ENCODE measurements at regions not wholly inside any gene's neighbourhood (a gene's known extent, or its start where the extent isn't known, plus 50 kb on each side); places are given as distances from the start of the nearest gene placed in this dataset.
"Not testable (repeated sequence)": the region's sequence is repeated elsewhere in the genome, so short reads cannot be mapped to it uniquely, and the experiment has no call there.

DNA sequence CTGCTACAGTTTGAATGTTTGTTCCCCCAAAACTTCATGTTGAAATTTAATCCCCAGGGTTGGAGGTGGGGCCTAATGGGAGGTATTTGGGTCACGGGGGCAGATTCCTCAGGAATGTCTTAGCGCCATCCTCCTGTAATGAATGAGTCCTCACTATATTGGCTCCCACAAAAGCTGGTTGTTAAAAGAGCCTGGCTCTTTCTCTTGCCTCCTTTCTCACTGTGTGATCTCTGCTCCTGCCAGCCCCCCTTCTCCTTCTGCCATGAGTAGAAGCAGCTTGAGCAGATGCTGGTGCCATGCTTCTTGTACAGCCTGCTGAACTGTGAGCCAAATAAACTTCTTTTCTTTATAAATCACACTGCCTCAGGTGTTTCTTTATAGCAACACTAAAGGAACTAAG is 721.0 kb upstream of the PKDCC start:
- ATAC-seq = no peak

DNA sequence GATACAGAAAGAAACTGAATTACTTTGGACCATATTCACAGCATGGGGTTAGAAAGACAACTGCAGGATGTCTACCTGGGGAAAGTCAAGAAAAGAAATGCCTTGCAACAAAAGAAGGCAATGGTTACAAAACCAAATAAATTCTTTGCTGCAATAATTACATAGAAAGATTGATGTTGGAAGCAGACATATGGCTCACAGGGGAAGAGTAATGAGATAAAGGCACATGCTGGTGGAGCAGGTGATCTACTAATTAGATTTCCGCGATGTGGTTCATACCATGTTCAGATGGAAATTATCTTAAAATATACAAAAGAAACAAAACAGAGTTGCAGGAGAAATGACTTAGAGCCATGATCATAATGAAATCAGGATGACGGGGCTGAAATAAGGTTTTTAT is 718.8 kb upstream of the PKDCC start:
- ATAC-seq = no peak

DNA sequence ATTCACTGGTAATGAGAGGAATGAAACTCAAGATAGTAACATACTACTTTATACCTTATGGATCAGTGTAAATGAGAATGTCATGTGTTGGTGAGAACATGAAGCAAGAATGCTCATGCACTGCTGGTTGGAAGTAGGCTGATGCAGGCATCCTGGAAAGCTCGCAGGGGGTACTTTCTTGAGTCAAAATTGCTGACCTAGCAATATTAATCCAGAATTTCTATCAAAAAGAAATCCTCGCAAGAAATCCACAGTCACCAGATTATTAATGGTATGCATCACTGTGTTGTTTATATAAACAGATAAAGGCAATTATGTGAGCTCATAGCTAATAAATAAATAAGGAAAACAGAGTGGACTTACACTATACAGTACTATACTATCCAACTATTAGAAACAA is 713.7 kb upstream of the PKDCC start:
- ATAC-seq = no peak

DNA sequence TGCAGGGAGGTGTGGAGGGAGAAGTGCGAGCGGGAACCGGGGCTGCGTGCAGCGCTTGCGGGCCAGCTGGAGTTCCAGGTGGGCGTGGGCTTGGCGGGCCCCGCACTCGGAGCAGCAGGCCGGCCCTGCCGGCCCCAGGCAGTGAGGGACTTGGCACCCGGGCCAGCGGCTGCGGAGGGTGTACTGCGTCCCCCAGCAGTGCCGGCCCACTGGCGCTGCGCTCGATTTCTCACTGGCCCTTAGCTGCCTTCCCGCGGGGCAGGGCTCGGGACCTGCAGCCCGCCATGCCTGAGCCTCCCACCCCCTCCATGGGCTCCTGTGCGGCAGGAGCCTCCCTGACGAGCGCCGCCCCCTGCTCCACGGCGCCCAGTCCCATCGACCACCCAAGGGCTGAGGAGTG is 712.2 kb upstream of the PKDCC start:
- not testable (repeated sequence) for ATAC-seq

DNA sequence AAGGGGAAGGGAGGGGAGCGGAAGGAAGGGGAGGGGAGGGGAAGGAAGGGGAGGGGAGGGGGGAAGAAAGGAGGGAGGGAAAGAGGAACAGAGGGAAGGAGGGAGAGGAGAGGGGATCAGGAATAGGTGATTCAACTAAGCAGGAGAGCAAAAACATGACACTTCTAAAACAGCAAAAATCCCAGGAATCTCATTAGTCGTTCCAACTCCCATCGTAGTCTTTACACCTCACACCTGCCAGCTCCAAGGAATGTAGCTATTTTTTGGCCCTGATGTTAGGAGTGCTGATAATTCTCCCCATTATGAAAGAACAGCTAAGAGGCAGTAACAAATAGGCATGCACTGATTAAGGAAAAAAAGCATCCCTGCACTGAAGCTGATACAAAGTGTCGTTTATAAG is 709.9 kb upstream of the PKDCC start:
- no peak for ATAC-seq

DNA sequence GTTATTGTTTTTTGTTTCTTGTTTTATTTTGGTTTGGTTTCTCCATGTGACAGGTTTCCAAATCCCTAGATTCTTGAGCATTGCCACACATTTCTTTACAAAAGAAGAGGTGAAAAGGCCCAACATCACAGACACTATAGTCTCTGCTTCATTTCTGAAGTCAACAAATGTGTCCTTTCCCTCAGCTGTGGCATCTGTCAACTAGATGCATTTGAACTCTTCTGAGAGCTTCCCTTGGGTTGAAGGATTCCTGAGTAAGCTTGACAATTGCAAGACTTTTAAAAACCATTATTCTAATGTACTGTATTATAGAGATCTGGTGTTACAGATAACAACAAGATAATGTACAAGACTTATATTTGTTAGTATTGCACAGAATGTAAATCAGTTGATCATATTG is 703.3 kb upstream of the PKDCC start:
- no peak for ATAC-seq

DNA sequence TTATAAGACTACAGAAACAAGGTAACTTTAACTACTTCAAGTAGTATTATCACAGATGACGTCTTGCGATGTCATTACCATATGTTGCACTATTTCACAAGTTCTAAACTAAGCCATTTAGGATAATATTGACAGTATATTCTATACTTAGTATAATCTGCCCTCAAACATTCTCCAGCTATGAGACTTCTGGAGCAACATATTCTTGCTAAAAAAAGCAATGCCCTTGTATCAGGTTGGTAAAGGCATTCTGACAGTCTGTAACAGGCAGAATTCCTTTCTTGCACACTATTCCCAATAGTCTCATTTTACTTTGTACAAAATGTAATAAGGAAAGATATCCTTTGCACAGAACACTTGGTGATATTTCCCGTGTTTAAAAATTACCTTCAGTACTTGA is 694.8 kb upstream of the PKDCC start:
- no peak for ATAC-seq

DNA sequence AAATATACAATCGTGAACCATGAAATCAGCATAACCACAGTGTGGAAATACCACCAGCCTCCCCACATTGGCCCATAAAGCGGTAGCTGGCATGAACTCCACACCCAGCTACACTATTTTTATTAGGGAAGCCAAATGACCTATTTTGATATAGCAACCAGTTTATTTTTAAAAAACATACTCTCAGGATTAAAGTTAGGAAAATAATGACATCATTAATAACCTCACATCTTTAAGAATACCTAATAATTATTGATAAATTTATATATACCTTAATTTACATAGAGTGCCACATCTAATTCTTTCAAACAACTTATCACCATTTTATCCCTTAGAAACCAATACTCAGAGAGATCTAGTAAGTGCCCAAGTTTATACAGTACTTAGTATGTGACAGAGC is 692.0 kb upstream of the PKDCC start:
- no peak for ATAC-seq

DNA sequence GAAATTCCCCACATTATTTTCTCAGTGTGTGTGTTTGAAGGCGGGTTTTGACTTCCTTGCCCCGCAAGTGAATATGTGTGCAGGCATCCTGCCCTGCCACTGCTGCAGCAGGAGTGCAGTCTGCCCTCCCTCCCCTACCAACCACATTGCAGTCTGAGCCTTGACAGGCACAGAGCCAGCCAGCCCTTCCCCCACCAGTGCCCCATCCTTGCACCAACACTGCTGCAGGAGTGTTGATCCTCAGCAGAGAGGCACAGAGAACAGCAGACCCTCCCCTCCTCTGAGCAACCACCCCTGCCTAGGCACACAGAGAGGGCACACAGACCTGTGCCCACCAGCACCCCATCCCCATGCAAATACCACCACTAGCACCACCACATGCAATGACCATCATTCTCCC is 683.0 kb upstream of the PKDCC start:
- ATAC-seq = no peak

DNA sequence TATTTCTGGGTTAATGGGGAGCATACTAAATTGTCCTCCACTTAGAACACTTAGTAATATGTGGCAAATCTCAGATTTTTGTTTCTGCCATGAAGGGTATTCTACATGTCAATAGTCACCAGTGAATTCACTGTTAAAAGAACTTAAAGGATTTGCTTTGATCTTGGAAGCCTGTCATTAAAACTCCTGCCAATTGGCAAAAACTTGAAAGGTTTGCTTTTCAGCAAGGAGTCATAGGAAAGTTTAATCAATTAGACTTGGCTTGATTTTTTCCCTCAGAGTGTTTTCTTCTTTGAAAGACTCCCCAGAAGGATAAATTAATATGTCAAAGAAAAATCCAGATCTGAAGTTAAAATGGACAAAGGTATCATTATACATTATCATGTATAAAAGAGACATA is 671.9 kb upstream of the PKDCC start:
- ATAC-seq = no peak

DNA sequence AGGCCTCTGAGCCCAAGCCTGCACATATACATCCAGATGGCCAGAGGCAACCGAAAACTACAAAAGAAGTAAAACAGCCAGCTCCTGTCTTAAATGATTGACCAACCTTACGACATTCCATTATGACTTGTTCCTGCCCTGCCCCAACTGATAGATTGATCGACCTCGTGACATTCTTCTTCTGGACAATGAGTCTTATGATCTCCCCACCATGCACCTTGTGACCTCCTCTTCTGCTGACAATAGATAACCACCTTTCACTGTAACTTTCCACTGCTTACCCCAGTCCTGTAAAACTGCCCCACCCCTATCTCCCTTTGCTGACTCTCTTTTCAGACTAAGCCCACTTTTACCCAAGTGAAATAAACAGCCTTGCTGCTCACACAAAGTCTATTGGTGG is 670.0 kb upstream of the PKDCC start:
- ATAC-seq = no peak

DNA sequence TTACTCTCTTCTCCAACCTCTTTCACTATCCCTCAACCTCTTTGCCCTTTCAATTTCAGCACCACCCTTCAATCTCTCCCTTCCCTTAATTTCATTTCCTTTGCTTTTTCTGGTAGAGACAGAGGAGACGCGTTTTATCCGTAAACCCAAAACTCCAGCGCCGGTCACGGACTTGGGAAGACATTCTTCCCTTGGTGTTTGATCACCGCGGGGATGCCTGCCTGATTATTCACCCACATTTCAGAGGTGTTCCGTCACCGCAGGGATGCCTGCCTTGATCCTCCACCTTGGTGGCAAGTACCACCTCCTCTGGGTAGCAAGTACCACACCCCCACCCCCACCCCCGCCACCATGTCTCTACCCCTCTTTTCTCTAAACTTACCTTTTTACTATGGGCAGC is 669.4 kb upstream of the PKDCC start:
- ATAC-seq = no peak

DNA sequence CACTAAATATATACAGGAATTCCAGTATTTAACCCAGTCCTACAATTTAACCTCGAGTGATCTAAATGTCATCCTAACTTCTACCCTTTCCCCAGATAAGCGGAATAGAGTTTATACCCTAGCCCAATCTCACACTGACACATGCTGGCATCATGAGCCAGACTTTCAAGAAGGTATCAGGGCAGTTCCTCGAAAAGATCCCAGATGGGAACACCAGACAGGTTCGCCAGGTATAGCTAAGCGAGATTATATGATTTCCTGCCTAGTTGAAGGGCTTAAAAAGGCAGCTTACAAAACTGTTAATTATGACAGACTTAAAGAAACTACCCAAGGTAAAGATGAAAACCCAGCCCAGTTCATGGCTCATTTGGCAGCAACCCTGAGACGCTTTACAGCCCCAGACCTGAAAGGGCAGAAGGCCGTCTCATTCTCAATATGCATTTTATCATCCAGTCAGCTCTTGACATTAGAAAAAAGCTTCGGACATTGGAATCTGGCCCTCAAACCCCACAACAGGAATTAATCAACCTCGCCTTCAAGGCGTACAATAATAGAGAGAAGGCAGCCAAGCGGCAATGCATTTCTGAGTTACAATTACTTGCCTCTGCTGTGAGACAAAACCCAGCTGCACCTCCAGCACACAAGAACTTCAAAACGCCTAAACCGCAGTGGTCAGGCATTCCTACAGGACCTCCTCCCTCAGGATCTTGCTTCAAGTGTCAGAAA is 668.2 kb upstream of the PKDCC start:
- no peak for ATAC-seq

DNA sequence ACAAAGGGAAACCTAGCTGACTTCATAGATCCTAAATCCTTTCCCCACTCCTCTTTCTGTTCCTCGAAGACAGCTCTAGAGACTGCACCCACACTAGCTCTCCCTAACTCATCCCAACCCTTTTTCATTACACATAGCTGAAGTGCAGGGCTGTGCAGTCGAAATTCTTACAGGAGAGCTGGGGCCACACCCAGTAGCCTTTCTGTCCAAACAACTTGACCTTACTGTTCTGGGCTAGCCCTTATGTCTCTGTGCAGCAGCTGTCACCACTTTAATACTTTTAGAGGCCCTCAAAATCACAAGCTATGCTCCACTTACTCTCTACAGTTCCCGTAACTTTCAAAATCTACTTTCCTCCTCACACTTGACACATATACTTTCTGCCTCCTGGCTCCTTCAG is 666.1 kb upstream of the PKDCC start:
- no peak for ATAC-seq

DNA sequence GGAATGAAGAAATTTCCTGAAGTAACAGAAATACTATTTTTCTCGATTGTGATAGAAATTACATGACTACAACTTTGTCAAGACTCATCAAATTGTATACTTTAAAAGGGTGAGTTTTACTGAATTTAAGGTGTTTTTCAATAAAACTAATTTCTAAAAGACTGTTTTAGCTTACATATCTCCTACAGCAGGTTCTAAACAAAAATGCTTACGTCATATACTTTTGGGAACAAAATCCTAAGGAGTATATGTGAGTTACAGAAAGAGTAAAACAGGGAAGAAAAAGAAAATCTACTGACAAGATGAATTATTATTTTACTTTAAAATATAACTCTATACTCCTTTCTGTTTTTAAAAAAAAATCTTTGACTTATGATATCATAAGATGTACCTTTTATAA is 660.3 kb upstream of the PKDCC start:
- ATAC-seq = no peak

DNA sequence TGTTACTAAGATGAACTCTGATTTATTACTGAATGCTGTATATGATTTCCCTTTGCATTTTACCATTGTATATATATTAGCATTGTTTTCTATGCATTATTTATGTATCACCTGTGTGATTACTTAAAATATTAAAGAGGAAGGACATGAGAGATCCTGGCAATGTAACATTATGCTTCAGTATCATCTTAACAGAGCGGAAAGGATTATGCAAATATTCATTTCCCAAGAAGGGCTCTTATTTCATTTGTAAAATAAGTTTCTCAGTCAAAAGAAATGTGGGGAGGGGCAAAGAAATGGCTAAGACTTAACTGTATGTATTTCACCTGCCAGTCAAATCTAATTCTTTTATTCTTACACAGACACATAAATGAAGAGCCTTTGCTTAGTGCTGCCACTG is 654.2 kb upstream of the PKDCC start:
- ATAC-seq = no peak

DNA sequence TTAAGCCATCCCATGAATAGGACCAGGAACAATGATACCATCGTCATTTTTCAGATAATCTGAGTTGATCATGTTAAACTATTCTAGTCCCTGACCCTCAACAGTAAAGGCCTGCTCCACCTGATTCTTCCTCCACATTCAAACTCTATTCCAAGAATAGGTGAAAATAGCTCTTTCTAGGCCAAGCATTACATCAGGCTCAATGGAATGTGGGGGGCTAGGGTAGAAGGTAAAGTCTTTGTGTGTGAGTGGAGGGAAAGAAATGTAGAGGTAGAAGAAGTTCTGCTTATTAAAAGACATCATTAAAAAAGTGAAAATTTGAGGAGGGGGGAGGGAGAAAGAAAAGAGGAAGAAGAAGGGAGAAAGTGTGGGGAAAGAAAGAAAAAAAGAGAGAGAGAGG is 653.3 kb upstream of the PKDCC start:
- no peak for ATAC-seq

DNA sequence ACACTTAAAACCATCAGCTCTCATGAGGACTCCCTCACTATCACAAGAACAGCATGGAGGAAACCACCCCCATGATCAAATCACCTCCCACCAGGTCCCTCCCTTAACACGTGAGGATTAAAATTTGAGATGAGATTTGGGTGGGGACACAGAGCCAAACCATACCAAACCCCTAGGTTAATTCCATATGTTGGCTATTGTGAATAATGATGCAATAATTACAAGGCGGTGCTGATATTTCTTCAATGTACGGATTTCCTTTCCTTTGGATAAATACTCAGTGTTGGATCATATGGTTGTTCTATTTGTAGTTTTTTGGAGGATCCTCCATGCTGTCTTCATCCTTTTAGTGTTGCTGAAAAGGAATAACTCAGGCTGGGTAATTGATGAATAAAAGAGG is 652.1 kb upstream of the PKDCC start:
- ATAC-seq = no peak

DNA sequence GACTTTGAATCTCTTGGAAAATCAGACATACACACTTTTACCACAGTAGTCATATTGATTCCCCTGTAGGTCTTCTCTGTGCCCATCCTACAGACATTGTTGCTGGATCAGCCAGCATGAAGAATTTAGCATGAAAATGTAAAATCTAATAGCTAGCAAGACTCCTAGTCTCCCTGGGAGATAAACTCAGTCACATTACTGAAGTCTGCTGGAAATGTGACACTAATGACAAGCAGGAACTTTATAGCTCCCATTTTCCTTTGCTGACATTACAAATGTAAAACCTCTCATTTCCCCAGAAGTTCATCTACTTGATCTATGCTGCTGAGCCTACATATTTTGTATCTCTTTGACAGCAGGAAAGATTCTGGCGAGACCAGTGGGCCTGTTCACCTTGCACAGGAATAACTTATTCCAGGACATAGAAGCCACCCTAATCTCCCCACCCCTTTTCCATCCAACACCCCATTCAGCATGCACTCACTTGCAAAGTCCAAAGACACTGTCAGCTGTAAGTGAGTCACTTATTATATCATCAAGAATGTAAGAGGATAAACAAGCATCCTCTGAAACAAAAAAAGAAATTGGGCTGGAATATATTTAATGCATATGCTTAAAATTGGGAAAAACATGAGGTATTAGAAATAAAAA is 648.3 kb upstream of the PKDCC start:
- no peak for ATAC-seq

DNA sequence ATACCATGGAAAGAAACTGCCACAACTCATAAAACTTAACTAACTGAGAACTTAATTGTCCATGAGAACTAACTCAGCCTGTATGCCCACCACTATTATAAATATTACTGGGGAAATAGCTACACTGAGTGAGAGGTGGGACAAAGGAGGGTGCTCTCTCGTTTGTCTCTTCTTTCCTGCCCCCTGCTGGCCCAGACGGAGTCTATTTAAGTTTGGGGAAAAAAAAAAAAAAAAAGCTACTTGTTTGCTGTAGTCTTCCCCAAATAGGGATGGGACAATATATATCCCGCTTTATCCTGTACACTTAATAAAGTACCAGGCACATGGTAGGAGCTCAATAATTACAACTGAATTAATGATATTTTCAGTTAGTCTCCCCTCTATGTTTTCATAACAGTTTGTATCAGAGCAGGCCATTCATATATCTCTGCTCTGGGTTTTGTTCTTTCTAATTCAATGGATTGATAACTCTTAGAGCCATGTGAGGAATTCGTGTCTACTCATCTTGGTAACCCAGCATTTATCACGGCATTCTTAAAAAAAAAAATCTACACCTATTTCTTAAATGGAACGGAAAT is 647.6 kb upstream of the PKDCC start:
- ATAC-seq = no peak

DNA sequence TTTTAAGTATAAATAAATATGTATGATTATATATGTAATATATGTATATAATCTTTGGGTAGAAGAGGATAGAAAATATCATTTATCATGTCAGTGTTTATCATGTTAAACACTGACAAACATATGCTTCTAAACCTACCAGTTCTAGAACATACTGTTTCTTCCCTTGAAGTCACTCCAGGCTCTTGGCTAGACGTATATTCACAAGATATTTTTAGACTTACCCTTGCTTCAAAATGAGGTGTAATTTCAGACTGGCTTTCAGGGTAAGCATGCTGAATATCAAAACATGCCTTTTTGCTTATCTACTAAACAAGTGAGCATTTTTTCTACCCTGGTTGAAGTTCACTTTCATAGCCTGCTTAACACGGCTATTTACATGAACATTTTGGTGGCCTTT is 642.4 kb upstream of the PKDCC start:
- ATAC-seq = no peak

DNA sequence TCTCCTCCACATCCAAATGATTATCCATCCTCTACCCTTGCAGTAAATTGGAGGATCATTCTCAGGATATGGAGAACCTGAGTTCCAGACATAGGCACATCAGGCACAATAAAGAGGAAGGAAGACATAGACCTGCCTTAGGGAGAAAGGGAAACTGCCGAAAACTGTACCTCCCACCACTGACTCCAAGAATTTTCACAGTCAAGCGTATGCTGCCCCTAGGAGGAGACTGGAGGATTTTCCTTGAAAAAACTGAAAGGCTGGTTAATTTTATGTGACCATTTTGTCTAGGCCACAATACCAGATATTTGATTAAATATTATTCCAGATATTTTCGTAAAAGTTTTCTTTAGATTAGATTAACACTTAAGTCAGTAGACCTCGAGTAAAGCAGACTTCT is 638.5 kb upstream of the PKDCC start:
- ATAC-seq = no peak

DNA sequence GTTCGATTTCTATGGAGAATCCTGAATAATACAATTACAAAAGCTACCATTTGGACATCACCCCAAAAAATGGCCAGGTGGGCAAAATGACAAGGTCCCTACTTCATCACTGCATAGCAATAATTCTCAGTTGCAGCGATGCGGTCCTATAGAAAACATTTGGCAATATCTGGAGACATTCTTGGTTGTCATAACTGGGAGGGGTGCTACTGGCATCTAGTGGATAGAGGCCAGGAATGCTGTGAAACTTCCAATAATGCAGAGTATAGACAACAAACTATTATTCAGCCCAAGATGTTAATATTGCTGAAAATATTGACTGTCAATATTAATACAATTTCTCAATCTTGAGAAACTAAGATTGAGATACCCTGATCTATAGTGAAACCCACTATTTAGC is 637.8 kb upstream of the PKDCC start:
- ATAC-seq = no peak

DNA sequence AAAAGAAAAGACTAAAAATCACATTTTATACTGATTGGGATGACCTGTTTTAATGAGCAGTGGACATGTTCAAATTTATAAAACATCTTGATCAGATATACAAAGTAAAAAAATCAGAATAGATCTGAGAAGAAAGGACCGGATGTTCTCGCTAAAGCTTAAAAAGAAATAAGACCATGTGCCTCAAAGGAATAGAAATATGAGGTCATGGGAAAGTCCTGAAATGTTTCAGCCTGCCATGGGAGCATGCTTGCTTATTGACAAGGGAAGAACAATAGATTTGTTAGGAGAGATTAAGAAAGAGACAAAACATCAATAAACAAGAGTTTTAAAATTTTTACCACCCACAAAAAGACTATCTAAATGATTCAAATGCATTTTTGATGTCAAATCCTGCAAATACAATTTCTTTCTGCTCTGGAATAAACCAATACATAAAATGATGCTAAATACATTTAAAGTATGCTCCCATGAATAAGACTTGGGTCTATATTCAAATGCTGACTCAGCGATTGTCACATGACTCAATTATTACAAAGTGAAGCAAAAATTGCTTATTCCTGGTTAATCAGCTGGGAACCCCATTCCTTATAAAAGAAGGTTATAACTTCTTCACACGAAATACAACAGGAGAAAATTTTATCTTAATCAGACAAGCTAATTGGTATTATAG is 633.9 kb upstream of the PKDCC start:
- ATAC-seq = no peak
